Medulla oblongata (tissue), 1 donor: ENCODE measurements at regions not wholly inside any gene's neighbourhood (a gene's known extent, or its start where the extent isn't known, plus 50 kb on each side); places are given as distances from the start of the nearest gene placed in this dataset.

ENCODE experiments used
- DNase-seq: peaks from one replicate; pipeline ENCODE4 v3.0.0-alpha.2; 2015; ENCODE audit errors: extremely low spot score

- DNase-seq, result no peak
These were observed 131.1 kb upstream of the COL21A1 start for GRCh38 chr6:56378507-56378906.

- DNase-seq, result no peak
These were observed 129.9 kb upstream of the COL21A1 start for GRCh38 chr6:56377295-56377694.

GRCh38 chr6:56375806-56376205 lies 128.4 kb upstream of the COL21A1 start:
- no peak for DNase-seq

- DNase-seq, result no peak
These were observed 127.5 kb upstream of the COL21A1 start for GRCh38 chr6:56374841-56375369.

- DNase-seq, result no peak
These were observed 125.1 kb upstream of the COL21A1 start for GRCh38 chr6:56372406-56372995.

- peak; percentile 77 for DNase-seq
These were observed 123.3 kb upstream of the COL21A1 start for GRCh38 chr6:56370561-56371211.

GRCh38 chr6:56370127-56370540 lies 122.8 kb upstream of the COL21A1 start:
- peak; percentile 31 for DNase-seq

- DNase-seq, result no peak
These were observed 121.1 kb upstream of the COL21A1 start for GRCh38 chr6:56368491-56368890.

GRCh38 chr6:56366141-56366852 lies 118.9 kb upstream of the COL21A1 start:
- DNase-seq, result no peak

- no peak for DNase-seq
These were observed 117.5 kb upstream of the COL21A1 start for GRCh38 chr6:56364827-56365339.

- DNase-seq, result no peak
These were observed 117.0 kb upstream of the COL21A1 start for GRCh38 chr6:56364431-56364826.

- no peak for DNase-seq
These were observed 116.5 kb upstream of the COL21A1 start for GRCh38 chr6:56363796-56364430.

GRCh38 chr6:56361812-56362211 lies 114.4 kb upstream of the COL21A1 start:
- no peak for DNase-seq

- DNase-seq, result peak; percentile 87
These were observed 112.0 kb upstream of the COL21A1 start for GRCh38 chr6:56359201-56359899.

GRCh38 chr6:56357616-56358373 lies 110.4 kb upstream of the COL21A1 start:
- DNase-seq, result no peak

GRCh38 chr6:56356426-56356825 lies 109.0 kb upstream of the COL21A1 start:
- no peak for DNase-seq

GRCh38 chr6:56353860-56354259 lies 106.5 kb upstream of the COL21A1 start:
- DNase-seq, result no peak

- no peak for DNase-seq
These were observed 103.4 kb upstream of the COL21A1 start for GRCh38 chr6:56350628-56351260.

- no peak for DNase-seq
These were observed 101.8 kb upstream of the COL21A1 start for GRCh38 chr6:56349194-56349593.

- DNase-seq, result no peak
These were observed 101.2 kb upstream of the COL21A1 start for GRCh38 chr6:56348578-56348977.
